Ecto neural progenitor cell (in vitro differentiated cells): ENCODE measurements at regions not wholly inside any gene's neighbourhood (a gene's known extent, or its start where the extent isn't known, plus 50 kb on each side); places are given as distances from the start of the nearest gene placed in this dataset.

ENCODE experiments used
- DNase-seq: peaks from one replicate; pipeline ENCODE4 v3.0.0-alpha.2; 2018; ENCODE audit warnings: low spot score

- DNase-seq = no peak
Measured at GRCh38 chr5:38207343-38207742, 51.0 kb upstream of the EGFLAM start.

- no peak for DNase-seq
Measured at GRCh38 chr5:38202741-38203140, 55.6 kb upstream of the EGFLAM start.

GRCh38 chr5:38200872-38201557 lies 57.3 kb upstream of the EGFLAM start:
- no peak for DNase-seq

GRCh38 chr5:38197118-38197517 lies 61.2 kb upstream of the EGFLAM start:
- DNase-seq = no peak

- DNase-seq = peak; percentile 77
Measured at GRCh38 chr5:38193015-38193581, 65.3 kb upstream of the EGFLAM start.

- no peak for DNase-seq
Measured at GRCh38 chr5:38191693-38192092, 66.7 kb upstream of the EGFLAM start.

- DNase-seq = no peak
Measured at GRCh38 chr5:38190111-38190510, 68.2 kb upstream of the EGFLAM start.

GRCh38 chr5:38189081-38189504 lies 69.3 kb upstream of the EGFLAM start:
- DNase-seq = no peak

GRCh38 chr5:38188591-38188990 lies 69.8 kb upstream of the EGFLAM start:
- no peak for DNase-seq

GRCh38 chr5:38187532-38187931 lies 70.8 kb upstream of the EGFLAM start:
- no peak for DNase-seq

GRCh38 chr5:38184627-38185026 lies 73.7 kb upstream of the EGFLAM start:
- DNase-seq = no peak

- no peak for DNase-seq
Measured at GRCh38 chr5:38182991-38183390, 75.4 kb upstream of the EGFLAM start.

GRCh38 chr5:38168029-38168428 lies 90.3 kb upstream of the EGFLAM start:
- DNase-seq = no peak

- DNase-seq = no peak
Measured at GRCh38 chr5:38167562-38167996, 90.8 kb upstream of the EGFLAM start.

GRCh38 chr5:38166832-38167231 lies 91.5 kb upstream of the EGFLAM start:
- DNase-seq = no peak

GRCh38 chr5:38165435-38165834 lies 92.9 kb upstream of the EGFLAM start:
- DNase-seq = no peak

- no peak for DNase-seq
Measured at GRCh38 chr5:38164776-38165399, 93.5 kb upstream of the EGFLAM start.

GRCh38 chr5:38163636-38164237 lies 94.6 kb upstream of the EGFLAM start:
- DNase-seq = no peak

GRCh38 chr5:38162625-38163024 lies 95.7 kb upstream of the EGFLAM start:
- no peak for DNase-seq

- no peak for DNase-seq
Measured at GRCh38 chr5:38157024-38157423, 101.3 kb upstream of the EGFLAM start.

- no peak for DNase-seq
Measured at GRCh38 chr5:38154615-38155204, 103.6 kb upstream of the EGFLAM start.

GRCh38 chr5:38151878-38152277 lies 106.5 kb upstream of the EGFLAM start:
- no peak for DNase-seq

- no peak for DNase-seq
Measured at GRCh38 chr5:38149815-38150195, 108.6 kb upstream of the EGFLAM start.
